Hippocampal formation (tissue), 2 donors: ENCODE measurements at regions not wholly inside any gene's neighbourhood (a gene's known extent, or its start where the extent isn't known, plus 50 kb on each side); places are given as distances from the start of the nearest gene placed in this dataset.
"Not testable (repeated sequence)": the region's sequence is repeated elsewhere in the genome, so short reads cannot be mapped to it uniquely, and the experiment has no call there.

Source experiments
- DNase-seq, 2 donors: peaks; one replicate each; lab custom pipeline; 2025; lab: John Stamatoyannopoulos, UW

DNA sequence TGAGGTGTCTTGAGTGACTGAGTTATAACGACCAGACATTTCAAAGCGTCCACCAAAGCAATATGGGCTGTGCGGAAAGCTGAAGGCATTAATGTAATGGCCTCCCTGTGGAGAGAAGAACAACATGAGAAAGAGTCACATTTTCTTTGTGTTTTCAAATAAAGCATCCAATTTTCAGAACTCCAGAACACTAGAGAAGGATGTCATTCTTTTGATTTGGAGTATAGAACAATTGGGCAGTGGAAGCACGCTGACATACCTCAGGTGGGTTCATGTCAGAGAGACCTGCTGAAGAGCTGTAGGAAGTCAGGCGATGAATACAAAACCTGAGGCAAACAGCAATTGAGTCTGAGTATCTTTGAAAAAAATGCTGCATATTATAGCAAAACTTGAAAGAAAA is 556.5 kb downstream of the GABRG2 start:
- no peak for DNase-seq

DNA sequence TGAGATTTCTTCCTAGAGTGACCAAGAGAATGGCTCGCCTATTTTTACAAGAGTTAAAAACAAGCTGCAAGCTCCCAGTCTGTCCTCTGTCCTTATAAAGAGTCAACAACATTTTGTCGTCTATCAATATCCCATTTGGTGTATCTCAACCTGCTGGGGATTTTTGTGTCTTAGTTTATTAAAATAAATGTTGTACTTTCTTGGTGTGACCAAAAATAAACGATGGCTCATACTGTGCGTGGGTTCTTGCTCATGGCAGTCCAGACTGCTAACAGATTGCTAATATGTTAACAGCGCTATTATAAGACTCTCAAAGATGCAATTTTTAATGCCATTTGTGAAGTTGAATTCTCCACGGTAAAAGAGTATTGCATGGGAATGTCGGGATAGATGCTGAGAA is 569.9 kb downstream of the GABRG2 start:
- peak in 1 of 2 donors; percentile 37 for DNase-seq

DNA sequence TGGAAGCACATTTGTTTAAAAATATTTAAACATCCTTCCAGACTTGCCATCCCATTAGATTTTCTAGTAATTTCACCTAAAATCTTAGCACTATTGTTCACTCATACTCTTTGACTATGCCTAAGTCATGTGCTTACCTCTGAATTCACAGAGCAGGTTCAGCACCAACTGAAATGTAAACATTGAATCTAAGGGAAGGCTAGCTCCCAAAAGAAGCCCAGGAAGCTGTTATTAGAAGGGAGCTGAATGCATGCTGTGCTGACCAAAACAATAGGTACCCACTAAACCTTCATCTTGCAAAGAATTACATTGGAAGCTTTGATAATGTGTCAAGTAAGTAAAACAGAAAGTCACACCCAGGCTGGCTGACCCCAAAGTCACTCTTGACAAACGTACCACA is 571.3 kb downstream of the GABRG2 start:
- no peak for DNase-seq

DNA sequence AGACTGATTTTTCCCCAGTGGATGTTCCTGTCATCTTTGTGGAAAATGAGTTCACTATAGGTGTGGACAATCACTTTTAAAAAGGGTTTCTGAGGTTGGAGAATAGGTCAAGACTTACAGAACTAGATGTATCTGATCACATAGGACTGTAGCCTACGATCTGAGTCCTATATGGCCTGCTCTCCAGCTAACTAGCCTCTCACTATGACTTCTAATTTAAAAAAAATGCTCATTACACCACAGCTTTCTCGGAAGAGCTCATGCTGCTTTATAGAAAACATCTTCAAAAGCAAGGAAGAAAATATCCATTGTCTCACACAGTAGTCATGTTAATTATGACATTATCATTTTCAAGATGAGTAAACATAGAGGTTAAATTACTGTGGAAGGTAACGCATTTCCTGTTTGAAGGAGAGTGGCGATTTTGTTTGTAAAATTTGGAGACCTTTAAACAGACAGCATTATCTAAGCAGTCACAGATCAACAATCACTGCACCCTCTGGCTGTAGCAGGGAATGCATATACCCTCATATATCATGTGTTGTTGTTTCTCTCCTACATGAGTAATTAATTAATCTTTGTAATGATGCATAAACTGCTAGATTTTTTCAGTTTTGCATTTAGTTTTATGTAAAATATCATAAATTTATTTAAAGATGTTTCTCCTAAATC is 573.7 kb downstream of the GABRG2 start:
- DNase-seq, result no peak

DNA sequence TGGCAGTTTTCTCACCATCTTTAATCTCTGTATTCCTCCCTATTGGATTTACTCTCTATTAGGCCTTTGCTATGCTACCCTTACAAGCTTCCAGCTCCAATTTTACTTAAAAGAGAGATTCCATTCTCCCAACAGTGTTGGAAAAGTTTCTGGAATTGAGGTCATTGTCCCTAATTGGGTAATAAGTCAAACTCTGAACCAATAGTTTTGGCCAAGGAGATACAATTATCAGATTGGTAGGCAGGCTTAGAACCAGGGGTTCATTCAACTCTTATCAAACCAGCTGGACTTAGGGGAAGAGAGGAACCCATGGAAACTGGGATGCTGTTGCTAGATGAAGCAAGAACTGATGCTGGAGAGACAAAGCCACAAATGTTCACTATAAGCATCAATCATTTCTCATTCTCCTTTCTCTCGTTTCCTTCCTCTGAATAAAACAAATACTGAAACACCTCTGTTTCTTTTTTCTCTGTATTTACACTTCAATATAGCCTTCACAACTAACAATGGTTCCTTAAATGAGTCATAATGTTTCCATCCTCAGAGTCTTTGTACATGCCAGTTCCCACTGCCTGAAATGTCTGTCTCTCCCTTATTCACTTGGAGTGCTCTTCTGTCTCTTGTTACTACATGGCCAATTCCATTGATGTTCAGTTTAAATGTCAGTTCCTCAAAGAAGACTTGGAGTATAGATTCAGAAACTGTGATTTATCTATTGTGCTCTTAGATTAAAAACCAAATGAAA is 587.3 kb downstream of the GABRG2 start:
- no peak for DNase-seq

DNA sequence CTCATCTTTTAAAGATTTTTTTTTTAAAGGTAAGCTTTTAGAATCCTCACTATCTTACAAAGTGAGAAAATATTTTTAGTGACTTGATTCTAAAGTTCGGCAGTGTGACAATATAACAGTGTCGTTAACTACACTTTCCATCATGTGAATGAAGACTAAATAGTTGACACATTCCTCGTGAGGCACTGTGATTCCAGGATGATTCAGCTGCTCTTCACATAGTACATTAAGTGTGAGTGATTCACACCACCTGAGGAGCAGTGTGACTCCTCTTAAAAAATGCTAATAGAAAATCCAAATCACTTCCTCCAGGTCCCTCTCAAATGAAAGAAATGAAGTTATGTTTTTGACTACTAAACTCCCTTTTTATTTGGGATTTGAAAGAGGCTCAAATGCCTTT is 589.5 kb downstream of the GABRG2 start:
- DNase-seq, result no peak

DNA sequence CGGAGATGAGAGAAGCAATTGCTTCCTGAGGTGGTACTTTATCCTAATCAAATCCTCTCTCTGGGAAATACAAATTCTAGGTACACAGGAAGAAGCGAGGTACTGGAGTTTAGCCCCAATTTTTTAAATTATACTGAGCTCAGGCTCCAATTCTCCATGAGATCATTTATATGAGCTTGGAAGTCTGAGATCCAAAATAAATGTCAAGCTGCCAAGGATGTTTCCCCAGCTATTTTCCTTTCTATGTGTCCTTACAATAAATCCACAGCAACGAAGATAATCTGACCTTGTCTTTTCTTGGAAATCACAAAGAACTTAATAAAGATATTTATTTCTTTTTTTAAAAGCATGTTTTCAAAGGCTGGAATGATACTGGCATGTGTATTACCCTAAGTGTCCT is 597.3 kb downstream of the GABRG2 start:
- no peak for DNase-seq

DNA sequence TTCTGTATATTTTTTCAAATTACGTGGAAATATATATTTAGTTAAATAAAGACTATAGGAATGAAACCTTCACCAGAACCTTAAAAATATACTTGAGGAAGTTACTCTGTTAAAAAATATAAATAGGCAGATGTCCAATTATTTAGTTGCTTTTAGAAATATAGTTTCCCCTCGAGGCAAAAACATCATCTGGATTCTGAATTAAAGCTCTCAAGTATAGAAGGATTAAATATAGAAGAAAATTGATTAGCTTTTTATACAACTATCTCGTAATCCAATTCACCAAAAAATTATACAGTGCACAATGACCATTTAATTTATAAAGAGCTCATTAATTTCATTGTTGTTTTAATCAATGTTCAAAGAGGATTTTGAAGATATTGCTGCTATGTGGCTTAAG is 601.4 kb downstream of the GABRG2 start:
- DNase-seq, result no peak

DNA sequence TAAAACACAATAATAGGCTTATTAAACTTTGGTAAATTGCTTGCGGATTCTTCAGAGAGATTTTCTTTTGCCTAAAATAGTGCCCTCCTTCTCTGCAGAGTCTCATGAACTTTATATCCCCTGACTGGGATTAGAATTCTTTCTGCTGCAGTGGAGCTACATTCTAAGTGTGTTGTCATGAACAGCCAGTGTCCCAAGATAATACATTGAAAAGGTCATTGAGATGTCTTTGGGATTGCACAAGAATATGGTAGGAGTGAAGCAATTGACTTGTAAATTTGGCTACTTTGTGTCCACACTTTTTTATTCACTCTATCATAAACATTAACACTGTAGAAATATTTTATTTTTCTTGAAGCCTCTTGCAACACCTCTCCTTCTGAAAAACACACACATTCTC is 604.5 kb downstream of the GABRG2 start:
- no peak for DNase-seq

DNA sequence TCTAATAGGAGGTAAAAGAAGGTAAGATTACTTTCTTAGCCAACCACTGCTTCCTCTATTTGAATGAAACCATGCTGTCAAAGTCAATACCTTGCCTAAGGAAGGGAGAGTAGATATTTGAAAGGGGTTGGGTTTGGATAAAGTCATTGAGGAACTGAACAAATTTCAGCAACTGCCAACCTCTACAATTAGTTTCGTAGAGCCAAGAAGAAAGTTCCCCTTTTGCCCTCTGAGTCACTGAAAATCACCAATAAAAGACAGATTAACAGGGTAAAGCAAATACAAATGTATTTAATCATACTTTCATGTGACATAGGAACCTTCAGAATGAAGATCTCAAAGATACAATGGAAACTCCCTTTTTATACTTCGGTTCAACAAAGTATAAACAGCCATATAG is 615.7 kb downstream of the GABRG2 start:
- no peak for DNase-seq

DNA sequence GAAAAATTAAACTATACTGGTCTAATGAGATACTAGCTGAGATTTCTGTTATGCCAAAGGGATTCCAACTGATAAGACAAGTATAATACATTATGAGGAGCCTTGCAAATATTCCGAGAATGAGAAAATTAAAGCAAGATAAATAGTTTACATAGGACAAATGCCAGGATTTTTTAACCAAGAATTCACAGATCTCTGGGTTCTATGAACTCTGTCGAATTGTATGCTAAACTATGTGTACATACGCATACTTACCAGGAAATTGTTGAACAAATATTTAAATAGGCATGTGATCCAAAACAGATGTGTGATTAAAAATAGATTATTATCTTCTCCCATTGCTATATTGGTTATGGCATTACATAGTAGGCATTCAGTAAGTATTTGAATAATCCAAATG is 616.6 kb downstream of the GABRG2 start:
- DNase-seq, result no peak

DNA sequence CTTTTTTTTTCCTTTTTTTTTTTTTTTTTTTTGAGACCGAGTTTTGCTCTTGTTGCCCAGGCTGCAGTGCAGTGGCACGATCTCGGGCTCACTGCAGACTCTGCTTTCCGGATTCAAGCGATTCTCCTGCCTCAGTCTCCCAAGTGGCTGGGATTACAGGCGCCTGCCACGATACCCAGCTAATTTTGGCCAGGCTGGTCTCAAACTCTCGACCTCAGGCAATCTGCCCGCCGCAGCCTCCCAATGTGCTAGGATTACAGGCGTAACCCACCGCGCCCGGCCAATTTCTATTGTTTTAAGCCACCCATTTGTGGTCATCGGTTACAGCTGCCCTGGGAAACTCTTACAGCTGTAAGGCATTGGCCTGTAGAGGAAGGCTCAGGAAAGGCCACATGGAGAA is 617.7 kb downstream of the GABRG2 start:
- no peak for DNase-seq

DNA sequence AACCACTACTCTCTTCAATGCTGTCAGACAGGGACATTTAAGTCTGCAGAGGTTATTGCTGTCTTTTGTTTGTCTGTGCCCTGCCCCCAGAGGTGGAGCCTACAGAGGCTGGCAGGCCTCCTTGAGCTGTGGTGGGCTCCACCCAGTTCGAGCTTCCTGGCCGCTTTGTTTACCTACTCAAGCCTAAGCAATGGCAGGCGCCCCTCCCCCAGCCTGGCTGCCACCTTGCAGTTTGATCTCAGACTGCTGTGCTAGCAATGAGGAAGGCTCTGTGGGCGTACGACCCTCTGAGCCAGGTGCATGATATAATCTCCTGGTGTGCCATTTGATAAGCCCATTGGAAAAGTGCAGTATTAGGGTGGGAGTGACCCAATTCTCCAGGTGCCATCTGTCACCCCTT is 628.7 kb downstream of the GABRG2 start:
- DNase-seq, result not testable (repeated sequence)

DNA sequence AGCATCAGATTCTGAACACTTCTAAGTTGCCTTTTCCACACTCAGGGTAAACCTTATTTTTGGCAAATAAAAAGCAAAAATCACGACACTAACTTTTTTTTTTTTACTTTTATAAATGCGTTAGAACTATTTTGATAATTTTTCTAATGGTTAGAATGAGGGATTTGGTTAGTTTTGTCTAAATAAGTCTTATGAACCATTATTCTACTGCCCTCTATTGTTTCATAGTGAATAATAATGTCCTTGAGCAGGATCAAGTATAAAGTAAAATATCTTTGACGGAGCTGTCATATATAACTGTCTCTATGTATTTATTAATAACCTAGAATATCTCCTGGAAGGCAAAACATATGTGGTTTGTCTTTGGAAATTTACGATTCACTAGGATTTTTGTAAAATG is 631.8 kb downstream of the GABRG2 start:
- DNase-seq, result no peak

DNA sequence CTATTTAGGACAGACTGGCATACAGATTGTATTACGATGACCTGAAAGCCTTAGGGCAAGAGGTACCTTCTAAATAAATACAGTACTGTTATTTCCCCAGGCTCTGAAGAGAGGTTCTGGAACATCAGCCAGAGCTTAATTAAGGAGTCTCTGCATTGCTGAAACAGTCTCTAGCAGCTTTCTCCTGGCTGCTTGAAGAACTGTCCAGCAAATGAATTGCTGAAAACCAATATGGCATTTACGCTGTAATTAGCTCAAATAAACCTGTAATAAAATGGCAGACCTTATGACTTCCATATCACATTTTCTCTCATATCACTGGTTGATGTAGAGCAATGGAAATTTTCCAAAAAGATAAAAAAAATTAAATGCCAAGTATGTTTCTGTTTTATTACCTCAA is 636.3 kb downstream of the GABRG2 start:
- no peak for DNase-seq

DNA sequence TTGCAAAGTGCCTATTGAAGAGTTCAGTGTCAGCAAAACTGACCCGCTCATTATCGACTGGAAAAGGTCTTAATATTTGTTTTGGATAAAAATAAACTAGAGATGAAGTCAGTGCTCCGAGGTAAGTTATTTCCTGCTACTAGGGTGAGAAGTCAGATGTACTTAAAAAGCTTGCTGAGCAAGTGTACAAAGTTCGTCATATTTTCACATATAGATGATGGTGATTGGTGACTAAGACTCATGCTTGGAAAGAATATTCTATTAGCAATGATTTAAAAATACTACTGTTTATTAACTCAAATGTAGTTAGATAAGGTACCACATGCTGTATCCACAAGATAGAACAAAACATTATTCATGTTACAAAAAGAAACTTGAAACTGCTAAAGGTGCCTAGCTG is 643.7 kb downstream of the GABRG2 start:
- DNase-seq, result no peak

DNA sequence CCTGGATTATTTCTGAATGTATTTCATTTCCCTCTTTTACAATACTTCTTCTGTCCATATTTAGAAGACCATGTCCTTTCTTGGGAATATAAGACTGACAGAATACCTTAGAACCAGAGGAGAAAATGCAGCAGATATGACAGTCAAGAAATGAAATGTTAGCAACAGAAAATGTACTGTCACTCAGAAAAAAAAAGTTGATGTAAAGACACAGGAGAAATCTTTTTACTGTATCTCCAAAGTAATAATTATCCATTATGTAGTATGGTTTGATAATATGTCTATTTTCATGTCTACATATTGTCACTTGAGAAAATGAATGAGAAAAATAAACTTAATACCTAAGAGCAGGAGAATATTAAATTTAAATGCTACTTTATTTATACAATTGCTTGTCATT is 652.1 kb downstream of the GABRG2 start:
- DNase-seq, result no peak

DNA sequence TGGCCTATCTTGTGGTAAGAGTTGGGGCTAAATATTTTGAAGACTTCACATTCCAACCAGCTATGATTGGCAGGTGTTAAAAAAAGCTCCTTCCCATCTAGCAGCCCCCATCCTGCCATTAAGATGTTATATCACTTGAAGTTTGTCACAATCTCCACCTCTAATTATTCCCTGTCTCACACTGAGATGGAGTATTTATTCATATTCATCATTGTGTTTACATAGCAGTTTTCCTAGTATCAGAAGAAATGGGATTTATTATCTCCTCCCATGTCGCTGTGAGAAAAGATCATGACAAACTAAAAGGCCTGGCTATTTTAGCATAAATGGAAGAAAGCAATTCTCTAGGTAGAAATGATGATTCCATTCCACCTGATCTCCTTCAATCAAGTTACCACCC is 653.6 kb downstream of the GABRG2 start:
- no peak for DNase-seq

DNA sequence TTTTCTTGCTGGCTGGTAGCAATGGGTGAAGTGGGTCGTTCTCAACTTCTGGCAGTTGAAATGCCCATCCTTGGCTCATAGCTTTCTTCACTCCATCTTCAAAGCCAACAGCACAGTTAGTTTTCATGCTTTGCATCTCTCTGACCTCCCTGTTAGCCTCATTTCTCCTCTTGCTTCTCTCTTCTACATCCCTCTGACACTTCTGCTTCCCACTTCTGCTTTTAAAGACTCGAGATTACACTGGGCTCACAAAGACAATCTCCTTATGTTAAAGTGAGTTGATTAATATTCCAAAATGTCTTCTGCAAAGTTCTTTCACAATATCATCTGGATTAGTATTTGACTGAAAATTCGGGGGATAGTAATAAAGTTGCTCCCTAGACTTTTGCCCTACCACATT is 684.8 kb upstream of the CCNG1 start:
- DNase-seq, result no peak

DNA sequence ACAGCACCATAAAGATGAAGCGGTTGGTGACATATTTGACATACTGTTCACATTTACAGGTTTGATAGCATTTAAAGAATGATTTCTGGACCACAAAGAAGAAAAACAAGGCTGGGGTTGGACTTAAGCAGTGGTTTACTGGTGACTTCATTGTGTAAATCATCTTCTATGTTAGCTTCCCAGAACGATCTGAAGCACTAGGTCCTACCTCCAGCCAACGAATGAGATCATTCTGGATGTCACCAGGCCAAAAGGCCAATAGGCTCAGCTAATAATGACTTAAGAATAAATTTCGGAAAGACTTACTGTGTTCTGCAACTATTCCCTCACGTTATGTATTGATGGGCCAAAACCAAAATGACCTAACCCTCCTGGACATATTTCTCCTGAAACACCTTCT is 675.3 kb upstream of the CCNG1 start:
- DNase-seq, result no peak

DNA sequence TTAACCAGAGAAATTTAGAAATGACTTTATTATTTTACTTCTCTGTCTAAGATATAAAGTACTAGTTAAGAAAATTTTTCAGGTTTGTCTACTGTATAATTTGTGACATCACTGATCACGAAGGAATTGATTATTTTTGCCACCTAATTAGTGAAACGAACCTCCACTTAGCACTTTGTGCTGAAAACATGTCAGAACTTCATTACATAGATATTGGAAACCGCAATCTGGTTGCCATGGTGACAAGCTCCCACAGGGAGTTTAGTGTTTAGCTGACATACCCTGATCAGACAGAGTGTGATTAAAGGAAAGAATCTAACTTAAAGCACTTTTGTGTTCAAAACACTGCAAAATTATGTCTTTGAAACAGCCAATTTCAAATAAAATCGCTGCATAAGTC is 668.4 kb upstream of the CCNG1 start:
- DNase-seq, result no peak

DNA sequence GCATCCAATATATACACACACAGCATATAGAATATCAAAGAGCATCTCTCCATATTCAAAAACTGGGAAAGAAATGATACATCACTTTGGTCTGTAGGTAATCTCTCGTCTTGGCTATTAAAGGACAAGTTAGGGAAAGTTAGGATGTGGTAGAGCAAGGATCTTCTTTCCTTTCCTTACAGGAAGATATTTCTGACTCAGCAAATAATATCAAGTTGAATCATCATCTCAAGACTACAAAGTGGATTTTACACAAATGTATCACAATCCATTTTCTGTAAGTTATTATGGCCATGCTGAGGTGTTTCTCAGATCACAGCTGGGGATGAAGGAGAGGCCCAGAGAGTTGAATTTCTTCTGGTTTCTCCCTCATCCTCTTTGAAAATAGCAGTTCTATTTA is 651.7 kb upstream of the CCNG1 start:
- no peak for DNase-seq

DNA sequence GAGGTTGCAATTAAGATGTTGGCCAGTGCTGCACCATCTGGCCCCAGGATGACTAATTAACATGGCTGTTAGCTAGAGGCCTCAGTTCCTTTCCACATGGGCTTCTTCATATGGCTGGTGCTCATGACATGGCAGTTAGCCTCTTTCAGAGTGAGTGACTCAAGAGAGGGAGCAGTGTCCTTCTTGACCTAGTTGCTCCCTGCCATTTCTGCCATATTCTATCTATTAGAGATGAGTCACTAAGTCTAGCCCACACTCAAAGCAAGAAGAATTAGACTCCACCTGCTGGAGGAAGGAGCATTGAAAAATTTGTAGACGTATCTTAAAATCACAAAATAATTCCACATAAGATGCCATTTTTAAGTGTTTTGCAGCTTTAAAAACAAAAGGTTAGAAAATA is 651.2 kb upstream of the CCNG1 start:
- DNase-seq, result no peak

DNA sequence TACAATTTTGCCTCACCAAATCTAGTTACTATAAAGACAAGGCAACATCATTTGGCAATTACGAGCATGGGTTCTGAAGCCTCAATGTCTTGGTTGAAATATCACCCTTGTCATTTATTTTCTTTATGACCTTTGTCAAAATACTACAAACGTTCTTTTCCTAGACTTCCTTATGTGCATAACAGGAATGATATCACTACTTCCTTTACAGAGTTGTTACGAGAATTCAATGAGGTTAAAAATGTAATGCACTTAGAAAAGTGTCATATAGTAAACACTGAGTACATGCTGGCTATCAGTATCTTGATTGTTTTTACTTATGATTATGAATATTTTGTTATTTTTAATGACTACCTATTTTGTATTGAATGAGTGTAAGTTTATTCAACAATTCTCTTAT is 640.9 kb upstream of the CCNG1 start:
- DNase-seq, result no peak
